G401 (cell line): ENCODE measurements at regions not wholly inside any gene's neighbourhood (a gene's known extent, or its start where the extent isn't known, plus 50 kb on each side); places are given as distances from the start of the nearest gene placed in this dataset.

ENCODE experiments used
- DNase-seq: peaks from one replicate; pipeline ENCODE4 v3.0.0-alpha.2; 2015; ENCODE audit warnings: low spot score
- in situ Hi-C: cut with HindIII; loops from 2 replicates; pipeline ENCODE4 v1.10.0; 2016; ENCODE audit warnings: low sequenced_read_pairs, mixed read lengths

GRCh38 chr16:17845031-17845430 lies 374.3 kb upstream of the XYLT1 start:
- in situ Hi-C loops = no loop called here
- DNase-seq = no peak

DNA sequence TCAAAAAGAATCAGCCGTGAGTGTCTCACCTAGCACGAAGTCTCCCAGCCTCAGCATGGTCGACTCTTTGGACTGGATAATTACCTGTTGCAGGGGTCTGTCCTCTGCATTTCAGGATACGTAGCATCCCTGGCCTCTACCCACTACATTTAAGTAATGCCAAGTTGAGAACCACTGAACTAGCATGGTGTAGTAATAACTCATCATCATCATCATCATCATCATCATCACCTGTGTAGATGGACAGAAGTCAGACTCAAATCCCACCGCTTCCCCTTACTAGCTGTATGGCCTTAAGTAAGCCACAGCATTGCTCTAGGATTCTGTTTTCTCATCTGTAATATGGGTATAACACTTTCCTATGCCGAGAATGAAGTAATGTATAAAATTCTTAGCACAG lies 373.1 kb upstream of the XYLT1 start:
- in situ Hi-C loops = no loop called here

GRCh38 chr16:17839907-17840306 lies 369.1 kb upstream of the XYLT1 start:
- no peak for DNase-seq
- in situ Hi-C loops = no loop called here

More for the DNA sequence above, 373.1 kb upstream of the XYLT1 start:
- no peak for DNase-seq

DNA sequence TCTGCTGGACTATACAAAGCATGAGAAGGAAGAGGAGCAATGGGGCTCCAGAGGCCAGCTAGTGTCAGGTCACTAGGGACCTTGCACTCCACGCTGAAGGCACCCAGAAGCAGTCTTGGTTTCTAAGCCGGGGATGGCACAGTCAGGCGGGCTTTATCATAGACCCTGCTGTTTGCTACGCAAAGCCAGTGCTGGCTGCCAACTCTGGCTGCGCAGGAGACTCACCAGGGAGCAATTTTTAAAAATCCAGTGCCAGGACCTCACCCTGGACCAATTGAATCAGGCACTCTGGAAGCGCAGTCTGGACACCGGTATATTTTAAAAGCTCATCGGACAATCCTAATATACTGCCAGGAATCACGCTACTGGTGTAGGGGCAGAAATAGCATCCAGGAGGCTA lies 368.5 kb upstream of the XYLT1 start:
- DNase-seq = no peak
- in situ Hi-C loops = no loop called here

GRCh38 chr16:17836868-17837602 lies 366.3 kb upstream of the XYLT1 start:
- no peak for DNase-seq
- in situ Hi-C loops = no loop called here

GRCh38 chr16:17835118-17835876 lies 364.5 kb upstream of the XYLT1 start:
- DNase-seq = no peak
- in situ Hi-C loops = no loop called here

GRCh38 chr16:17832738-17833137 lies 362.0 kb upstream of the XYLT1 start:
- in situ Hi-C loops = no loop called here
- no peak for DNase-seq

DNA sequence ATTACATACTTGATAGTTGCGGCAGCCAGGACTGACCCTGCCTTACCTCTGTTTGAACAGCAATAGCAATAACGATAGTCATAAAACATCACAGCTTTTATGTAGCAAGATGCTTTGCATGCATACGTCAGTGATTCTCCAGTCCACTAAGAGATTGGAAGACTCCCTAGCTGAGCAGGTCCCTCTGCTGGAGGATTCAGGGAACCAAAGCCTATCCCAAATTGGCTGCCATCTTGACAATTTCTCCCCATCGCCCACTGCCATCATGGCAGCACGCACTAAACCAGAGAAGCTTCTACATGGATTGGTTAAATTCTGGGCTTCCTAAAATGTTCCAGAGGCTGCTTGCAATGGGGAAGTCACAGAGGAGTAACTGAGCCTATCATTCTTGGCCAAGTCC lies 360.6 kb upstream of the XYLT1 start:
- no peak for DNase-seq
- in situ Hi-C loops = no loop called here

DNA sequence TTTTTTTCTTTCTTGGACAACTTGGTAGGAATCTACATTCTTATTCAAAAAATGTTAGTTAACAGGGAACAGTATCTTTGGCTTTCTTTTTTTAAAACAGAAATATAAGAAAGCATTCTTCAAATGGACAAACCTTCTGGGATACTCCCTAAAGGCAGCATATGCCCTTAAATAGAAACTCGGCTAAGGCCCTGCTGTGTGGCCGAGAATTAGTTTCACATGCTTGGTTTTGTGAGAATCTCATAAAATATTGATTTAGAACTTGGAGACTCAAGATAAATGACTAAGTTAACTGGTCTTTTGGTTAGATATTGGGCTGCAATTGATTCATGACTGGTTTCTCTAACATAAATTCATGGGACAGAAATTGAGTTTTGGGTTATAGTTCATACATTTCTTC lies 359.9 kb upstream of the XYLT1 start:
- DNase-seq = no peak
- in situ Hi-C loops = no loop called here

GRCh38 chr16:17829811-17830210 lies 359.1 kb upstream of the XYLT1 start:
- in situ Hi-C loops = no loop called here

GRCh38 chr16:17828012-17828411 lies 357.3 kb upstream of the XYLT1 start:
- DNase-seq = no peak
- in situ Hi-C loops = no loop called here

More at GRCh38 chr16:17829811-17830210, 359.1 kb upstream of the XYLT1 start:
- no peak for DNase-seq

- in situ Hi-C loops = no loop called here
- DNase-seq = no peak
Measured at GRCh38 chr16:17827313-17827712, 356.6 kb upstream of the XYLT1 start.

GRCh38 chr16:17817943-17818342 lies 347.2 kb upstream of the XYLT1 start:
- no peak for DNase-seq
- in situ Hi-C loops = no loop called here

- in situ Hi-C loops = no loop called here
- DNase-seq = no peak
Measured at GRCh38 chr16:17817260-17817659, 346.5 kb upstream of the XYLT1 start.

GRCh38 chr16:17812771-17813170 lies 342.0 kb upstream of the XYLT1 start:
- in situ Hi-C loops = no loop called here
- DNase-seq = no peak

GRCh38 chr16:17804857-17805256 lies 334.1 kb upstream of the XYLT1 start:
- no peak for DNase-seq
- in situ Hi-C loops = no loop called here

DNA sequence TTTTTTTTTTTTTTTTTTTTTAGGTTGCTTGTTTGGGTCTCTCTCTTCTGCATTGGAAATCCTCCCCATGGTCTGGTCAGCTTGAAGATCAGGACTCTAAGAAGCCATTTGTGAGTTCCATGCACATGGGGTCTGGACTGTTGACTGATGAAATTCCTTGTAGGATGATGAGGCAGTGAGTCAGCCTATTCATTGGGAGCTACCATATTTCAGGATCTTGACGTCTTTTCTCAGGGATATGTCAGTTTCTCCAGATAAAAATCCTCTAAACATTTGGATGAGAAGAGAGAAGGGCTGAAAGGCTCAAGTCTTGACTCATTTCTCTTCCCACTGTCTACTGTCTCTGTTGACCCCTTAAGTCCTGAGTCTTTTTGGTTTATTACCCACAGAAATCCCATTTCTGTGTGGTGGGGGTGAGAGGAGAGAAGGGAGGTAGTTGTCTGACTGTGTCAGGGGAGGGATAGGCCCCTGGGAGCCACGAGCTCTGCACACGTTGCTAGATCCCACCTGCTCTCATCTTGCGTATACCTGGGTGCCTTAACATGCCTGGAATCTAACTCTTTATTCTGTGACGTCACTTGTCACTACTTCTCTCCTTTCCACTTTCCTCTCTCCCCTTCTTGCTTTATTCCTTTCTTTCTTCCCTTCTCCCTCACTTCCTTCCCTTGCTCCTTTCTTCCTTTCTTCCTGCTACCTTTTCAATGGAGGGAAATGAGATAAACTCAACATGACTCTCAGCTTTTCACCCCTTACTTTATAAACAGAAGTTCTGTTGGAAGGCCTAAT lies 333.1 kb upstream of the XYLT1 start:
- in situ Hi-C loops = no loop called here
- DNase-seq = no peak

- in situ Hi-C loops = no loop called here
- no peak for DNase-seq
Measured at GRCh38 chr16:17802571-17802970, 331.8 kb upstream of the XYLT1 start.

- DNase-seq = no peak
- in situ Hi-C loops = no loop called here
Measured at GRCh38 chr16:17801068-17801467, 330.3 kb upstream of the XYLT1 start.

GRCh38 chr16:17798716-17799115 lies 328.0 kb upstream of the XYLT1 start:
- in situ Hi-C loops = no loop called here
- DNase-seq = no peak
